ENCODE measurements at regions not wholly inside any gene's neighbourhood (a gene's known extent, or its start where the extent isn't known, plus 50 kb on each side); places are given as distances from the start of the nearest gene placed in this dataset.

DNA sequence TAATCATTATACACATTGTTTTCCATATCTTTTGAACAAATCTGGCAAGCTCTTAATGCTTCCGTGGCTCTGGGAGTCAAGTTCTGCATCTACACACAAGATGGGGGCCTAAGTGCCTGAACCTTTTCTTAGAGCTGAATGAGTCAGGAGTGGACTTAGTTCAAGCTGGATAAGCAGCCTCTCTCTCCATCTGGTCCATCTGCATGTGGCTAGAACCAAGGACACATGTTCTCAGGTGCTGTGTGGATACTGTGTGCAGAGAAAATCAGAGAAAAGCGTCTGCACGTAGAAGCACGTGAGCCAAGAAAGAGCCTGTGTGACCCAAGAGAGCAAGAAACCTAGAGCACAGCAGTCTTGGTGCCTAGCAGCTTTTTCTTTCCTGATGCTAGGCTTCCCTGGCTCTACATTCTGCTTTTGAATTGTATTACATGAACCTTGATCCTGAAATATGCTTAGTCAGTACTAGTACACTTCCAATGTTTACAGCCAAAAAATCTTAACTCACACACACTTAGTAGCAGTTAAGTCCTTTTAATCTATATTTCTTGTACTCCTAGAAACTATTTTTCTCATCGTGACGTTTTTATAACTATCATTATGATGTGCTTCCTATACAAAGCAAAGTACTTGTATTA lies 1798.9 kb downstream of the MAT2B start:
- H2AFZ ChIP-seq (ENCODE audit: low read depth, low read length) = no peak overlapping the region
- H3F3A ChIP-seq (ENCODE audit: insufficient read depth, low read length, poor library complexity, severe bottlenecking) = no peaks in the 10 kb centered on the region

GRCh38 chr5:165305596-165305995 lies 1800.2 kb downstream of the MAT2B start:
- no peak overlapping the region for H2AFZ ChIP-seq (ENCODE audit: low read depth, low read length)
- H3K27me3 ChIP-seq (ENCODE audit: insufficient read depth, low read depth, low read length) = no peaks in the 10 kb centered on the region
- no peaks in the 10 kb centered on the region for H3K9me2 ChIP-seq (ENCODE audit: insufficient read depth, low read length)
- H4K20me1 ChIP-seq (ENCODE audit: insufficient read depth) = no peaks in the 10 kb centered on the region
- no peaks in the 10 kb centered on the region for H3F3A ChIP-seq (ENCODE audit: insufficient read depth, low read length, poor library complexity, severe bottlenecking)
- H3K79me2 ChIP-seq (replicated peaks; ENCODE audit: insufficient read depth, low read length) = no peaks in the 10 kb centered on the region
- TF ChIP-seq SMC3 (conservative IDR thresholded peaks at IDR 0.05; ENCODE audit: poor library complexity) (no peak), TAF1 (IDR thresholded peaks at IDR 0.05; ENCODE audit: low read depth) (no peak)
- no peak overlapping the region for H3K4me3 ChIP-seq (ENCODE audit: low read length)
- no peak overlapping the region for H3K4me2 ChIP-seq (ENCODE audit: low read length)
- no peaks in the 10 kb centered on the region for H3K36me3 ChIP-seq (ENCODE audit: insufficient read depth, low read length)
- no peaks in the 10 kb centered on the region for H3K9me3 ChIP-seq (ENCODE audit: low read length)
- no peak overlapping the region for H3K27ac ChIP-seq (ENCODE audit: low read length)
- H3K9ac ChIP-seq (ENCODE audit: low read length) = no peak overlapping the region

More for the DNA sequence above, 1798.9 kb downstream of the MAT2B start:
- H3K9me3 ChIP-seq (ENCODE audit: low read length) = no peaks in the 10 kb centered on the region
- H3K79me2 ChIP-seq (replicated peaks; ENCODE audit: insufficient read depth, low read length) = no peaks in the 10 kb centered on the region
- TF ChIP-seq TAF1 (IDR thresholded peaks at IDR 0.05; ENCODE audit: low read depth) (no peak), RAD21 (conservative IDR thresholded peaks at IDR 0.05) (no peak), POLR2AphosphoS5 (IDR thresholded peaks at IDR 0.05) (no peak), REST (IDR thresholded peaks at IDR 0.05; ENCODE audit: borderline replicate concordance) (no peak), MXI1 (conservative IDR thresholded peaks at IDR 0.05; ENCODE audit: poor library complexity, severe bottlenecking) (no peak), EZH2 (IDR thresholded peaks at IDR 0.05; ENCODE audit: borderline replicate concordance, insufficient read depth, low read length, poor library complexity, severe bottlenecking) (no peak)
- TF ChIP-seq, protein P1, sequence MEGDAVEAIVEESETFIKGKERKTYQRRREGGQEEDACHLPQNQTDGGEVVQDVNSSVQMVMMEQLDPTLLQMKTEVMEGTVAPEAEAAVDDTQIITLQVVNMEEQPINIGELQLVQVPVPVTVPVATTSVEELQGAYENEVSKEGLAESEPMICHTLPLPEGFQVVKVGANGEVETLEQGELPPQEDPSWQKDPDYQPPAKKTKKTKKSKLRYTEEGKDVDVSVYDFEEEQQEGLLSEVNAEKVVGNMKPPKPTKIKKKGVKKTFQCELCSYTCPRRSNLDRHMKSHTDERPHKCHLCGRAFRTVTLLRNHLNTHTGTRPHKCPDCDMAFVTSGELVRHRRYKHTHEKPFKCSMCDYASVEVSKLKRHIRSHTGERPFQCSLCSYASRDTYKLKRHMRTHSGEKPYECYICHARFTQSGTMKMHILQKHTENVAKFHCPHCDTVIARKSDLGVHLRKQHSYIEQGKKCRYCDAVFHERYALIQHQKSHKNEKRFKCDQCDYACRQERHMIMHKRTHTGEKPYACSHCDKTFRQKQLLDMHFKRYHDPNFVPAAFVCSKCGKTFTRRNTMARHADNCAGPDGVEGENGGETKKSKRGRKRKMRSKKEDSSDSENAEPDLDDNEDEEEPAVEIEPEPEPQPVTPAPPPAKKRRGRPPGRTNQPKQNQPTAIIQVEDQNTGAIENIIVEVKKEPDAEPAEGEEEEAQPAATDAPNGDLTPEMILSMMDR (IDR thresholded peaks at IDR 0.05; ENCODE audit: poor library complexity, severe bottlenecking) = no peak
- no peak overlapping the region for H3K4me3 ChIP-seq (ENCODE audit: low read length)
- no peak overlapping the region for H3K4me2 ChIP-seq (ENCODE audit: low read length)
- H3K27me3 ChIP-seq (ENCODE audit: insufficient read depth, low read depth, low read length) = no peaks in the 10 kb centered on the region
- H3K9me2 ChIP-seq (ENCODE audit: insufficient read depth, low read length) = no peaks in the 10 kb centered on the region
- no peaks in the 10 kb centered on the region for H4K20me1 ChIP-seq (ENCODE audit: insufficient read depth)
- no peak overlapping the region for H3K27ac ChIP-seq (ENCODE audit: low read length)
- H3K9ac ChIP-seq (ENCODE audit: low read length) = no peak overlapping the region
- no peaks in the 10 kb centered on the region for H3K36me3 ChIP-seq (ENCODE audit: insufficient read depth, low read length)

DNA sequence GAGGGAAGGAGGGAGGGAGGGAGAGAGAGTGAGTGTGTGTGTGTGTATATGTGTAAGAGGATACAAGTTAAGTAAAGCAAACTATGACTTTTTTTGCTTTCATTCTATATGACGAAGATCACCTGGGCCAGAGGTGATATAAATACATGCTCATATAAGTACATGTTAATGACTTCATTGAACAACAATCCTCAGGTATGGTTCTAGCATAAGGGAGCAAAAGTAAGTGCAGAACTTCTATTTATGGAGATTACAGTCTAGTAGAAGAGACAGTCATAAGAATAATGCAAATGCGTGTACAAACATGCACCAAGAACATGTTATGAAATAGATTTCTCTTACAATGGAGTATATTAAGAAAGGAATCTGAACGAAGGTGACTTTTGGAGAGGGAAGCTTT lies 1804.0 kb downstream of the MAT2B start:
- TF ChIP-seq RAD21 (conservative IDR thresholded peaks at IDR 0.05) (no peak), EP300 (conservative IDR thresholded peaks at IDR 0.05; ENCODE audit: poor library complexity, severe bottlenecking) (no peak), EZH2 (IDR thresholded peaks at IDR 0.05; ENCODE audit: borderline replicate concordance, insufficient read depth, low read length, poor library complexity, severe bottlenecking) (no peak), REST (IDR thresholded peaks at IDR 0.05; ENCODE audit: borderline replicate concordance) (no peak), SMC3 (conservative IDR thresholded peaks at IDR 0.05; ENCODE audit: poor library complexity) (no peak), TAF1 (IDR thresholded peaks at IDR 0.05; ENCODE audit: low read depth) (no peak), POLR2AphosphoS5 (IDR thresholded peaks at IDR 0.05) (no peak), MXI1 (conservative IDR thresholded peaks at IDR 0.05; ENCODE audit: poor library complexity, severe bottlenecking) (no peak)
- TF ChIP-seq, protein P1 (IDR thresholded peaks at IDR 0.05; ENCODE audit: poor library complexity, severe bottlenecking) = no peak
- H3K4me2 ChIP-seq (ENCODE audit: low read length) = no peak overlapping the region

More for the DNA sequence above, 1804.0 kb downstream of the MAT2B start:
- Histone ChIP-seq H3K9me3 (ENCODE audit: low read length) (no peaks in the 10 kb centered on the region), H3K36me3 (ENCODE audit: insufficient read depth, low read length) (no peaks in the 10 kb centered on the region), H2AFZ (ENCODE audit: low read depth, low read length) (no peak overlapping the region), H4K20me1 (ENCODE audit: insufficient read depth) (no peaks in the 10 kb centered on the region), H3K4me3 (ENCODE audit: low read length) (no peak overlapping the region), H3K79me2 (replicated peaks; ENCODE audit: insufficient read depth, low read length) (no peaks in the 10 kb centered on the region), H3F3A (ENCODE audit: insufficient read depth, low read length, poor library complexity, severe bottlenecking) (no peaks in the 10 kb centered on the region), H3K9me2 (ENCODE audit: insufficient read depth, low read length) (no peaks in the 10 kb centered on the region), H3K9ac (ENCODE audit: low read length) (no peak overlapping the region), H3K27me3 (ENCODE audit: insufficient read depth, low read depth, low read length) (no peaks in the 10 kb centered on the region), H3K27ac (ENCODE audit: low read length) (no peak overlapping the region)
